ENCODE measurements at regions not wholly inside any gene's neighbourhood (a gene's known extent, or its start where the extent isn't known, plus 50 kb on each side); places are given as distances from the start of the nearest gene placed in this dataset.

DNA sequence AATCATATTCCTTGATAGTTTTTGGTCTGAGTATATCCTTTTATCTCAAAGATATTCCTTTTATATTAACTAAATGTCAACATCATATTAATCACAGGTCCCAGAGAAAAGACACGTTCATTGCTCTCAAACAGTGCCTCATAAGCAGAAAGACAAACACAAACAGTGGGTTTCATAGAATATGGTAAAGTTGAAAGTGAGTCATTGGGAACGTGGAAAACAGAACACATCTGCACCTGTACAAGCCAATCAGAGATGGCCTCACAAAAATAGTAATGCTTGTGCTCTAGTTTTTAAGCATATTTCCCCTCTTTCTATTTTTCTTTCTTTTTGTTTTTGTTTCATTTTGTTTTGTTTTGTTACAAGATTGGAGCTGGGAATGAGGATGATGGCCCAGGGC, 328.4 kb upstream of the MAP2 start:
- TF ChIP-seq CTCF (conservative IDR thresholded peaks at IDR 0.05 in 1 of 2, IDR thresholded peaks at IDR 0.05 in 1 of 2; ENCODE audit: low read depth in 1 of 2, low read length in 2 of 2): no peak
- TF ChIP-seq EZH2 (IDR thresholded peaks at IDR 0.05; ENCODE audit: low read length, missing control alignments): no peak
